GM12878 (cell line): ENCODE measurements at regions not wholly inside any gene's neighbourhood (a gene's known extent, or its start where the extent isn't known, plus 50 kb on each side); places are given as distances from the start of the nearest gene placed in this dataset.

Experiments used
- ATAC-seq: fragments of 200-7000 bp; cut with Tn5 transposase; 3 replicates; pipeline ENCODE4 v1.9.1; 2020; ENCODE audit warnings: mild to moderate bottlenecking, moderate library complexity
- BruUV-seq: library from RNA; stranded (reverse); fragments of 400-500 nt; replicated peaks from 2 replicates; lab custom pipeline; 2021; lab: Mats Ljungman, UMichigan
- CTCF ChIA-PET: fragments of 300-600 bp; sonication (Branson Sonifier 250); formaldehyde crosslinking; extraction: SDS; loops from one replicate; lab custom pipeline; 2021; ENCODE audit warnings: inconsistent platforms; lab: Yijun Ruan, JAX
- POLR2A ChIA-PET: fragments of 350-600 bp; formaldehyde crosslinking; extraction: SDS; loops from one replicate; lab custom pipeline; 2021; ENCODE audit warnings: inconsistent platforms; lab: Charles Lee
- RAD21 ChIA-PET: fragments of 300-600 bp; sonication (Branson Sonifier 250); formaldehyde crosslinking; loops from one replicate; lab custom pipeline; 2023; ENCODE audit warnings: antibody characterized with exemption; ENCODE audit not compliant: unreplicated experiment; lab: Charles Lee
- SMC1A ChIA-PET: fragments of 300-600 bp; sonication (Branson Sonifier 250); formaldehyde crosslinking; loops from one replicate; lab custom pipeline; 2023; ENCODE audit not compliant: unreplicated experiment, uncharacterized antibody; lab: Charles Lee
- DNase-seq: peaks from one replicate; pipeline ENCODE4 v3.0.0-alpha.2; 2011; ENCODE audit warnings: low read depth, low spot score
- FAIRE-seq: peaks from 3 replicates; lab custom pipeline; 2011; peaks lifted over from hg19 to GRCh38; lab: Jason Lieb, UNC
- H2AFZ ChIP-seq: 2 replicates; pipeline ENCODE4 v1.6.0; 2011; ENCODE audit warnings: low read depth, low read length, control low read depth; ENCODE audit not compliant: control insufficient read depth
- H3K27ac ChIP-seq: 2 replicates; pipeline ENCODE4 v1.5.1; 2011; ENCODE audit warnings: control low read depth; ENCODE audit not compliant: control insufficient read depth, insufficient read depth
- H3K27me3 ChIP-seq, 2 experiments: replicated peaks in 1 of 2; 2 replicates each; pipeline versions ENCODE4 v1.6.0 to v1.6.1; 2011; ENCODE audit warnings: low read length in 1 of 2; ENCODE audit not compliant: control insufficient read depth in 2 of 2, insufficient read depth in 2 of 2
- H3K36me3 ChIP-seq, 2 experiments: 2 replicates each; pipeline ENCODE4 v1.5.1; 2011; ENCODE audit warnings: low read length in 1 of 2; ENCODE audit not compliant: control insufficient read depth in 2 of 2, insufficient read depth in 2 of 2
- H3K4me1 ChIP-seq: 2 replicates; pipeline ENCODE4 v1.6.1; 2011; ENCODE audit warnings: mild to moderate bottlenecking, low read length, moderate library complexity, mixed read lengths; ENCODE audit not compliant: control insufficient read depth, insufficient read depth
- H3K4me2 ChIP-seq: 2 replicates; pipeline ENCODE4 v1.6.0; 2011; ENCODE audit warnings: control low read depth; ENCODE audit not compliant: control insufficient read depth, insufficient read depth
- H3K4me3 ChIP-seq: fragments of 200-600 bp; sonication (generic); 2 replicates; pipeline ENCODE4 v1.5.1; 2016
- H3K79me2 ChIP-seq: 2 replicates; pipeline ENCODE4 v1.6.0; 2011; ENCODE audit warnings: low read length; ENCODE audit not compliant: control insufficient read depth, insufficient read depth
- H3K9ac ChIP-seq: 2 replicates; pipeline ENCODE4 v1.8.0; 2011; ENCODE audit warnings: low read length, control low read depth, mixed read lengths; ENCODE audit not compliant: control insufficient read depth, insufficient read depth
- H3K9me3 ChIP-seq: replicated peaks from 3 replicates; pipeline ENCODE4 v1.5.1; 2011; ENCODE audit warnings: mild to moderate bottlenecking, low read length; ENCODE audit not compliant: control insufficient read depth, insufficient read depth
- H4K20me1 ChIP-seq: 2 replicates; pipeline ENCODE4 v1.6.0; 2011; ENCODE audit not compliant: control insufficient read depth, insufficient read depth
- NBN ChIP-seq: fragments of 450-650 bp; IDR thresholded peaks from 2 replicates; pipeline ENCODE4 v1.6.1; 2016
- POU2F2 ChIP-seq: IDR thresholded peaks from 3 replicates; pipeline ENCODE4 v1.6.1; 2011; ENCODE audit warnings: low read depth, mild to moderate bottlenecking, low read length, borderline replicate concordance
- RB1 ChIP-seq: fragments of 450-650 bp; formaldehyde crosslinking; IDR thresholded peaks from 2 replicates; pipeline ENCODE4 v1.6.1; 2017; ENCODE audit warnings: mild to moderate bottlenecking, borderline replicate concordance
- SP1 ChIP-seq: IDR thresholded peaks from one replicate; pipeline ENCODE4 v1.6.1; 2011; ENCODE audit warnings: low read depth, low read length
- ZNF207 ChIP-seq: fragments of 450-650 bp; IDR thresholded peaks from 2 replicates; pipeline ENCODE4 v1.6.1; 2014; ENCODE audit warnings: antibody characterized with exemption, mild to moderate bottlenecking, borderline replicate concordance
- WGBS: methylation state at CpG from one replicate; pipeline ENCODE4 v1.1.6; 2016; ENCODE audit warnings: low lambda C conversion rate; ENCODE audit not compliant: insufficient replicate concordance, insufficient coverage; ENCODE audit errors: missing lambda C conversion rate; 5-methylcytosine and 5-hydroxymethylcytosine counted together
- in situ Hi-C: fragments of 300-500 bp; cut with MboI; formaldehyde crosslinking; loops from 9 replicates; pipeline ENCODE4 v1.14.3; 2018; ENCODE audit warnings: mixed read lengths
- intact Hi-C: fragments of 100-400 bp; cut with micrococcal nuclease; formaldehyde crosslinking; loops from one replicate; pipeline ENCODE4 v1.14.2; 2022; ENCODE audit not compliant: unreplicated experiment
- TF ChIP-seq, protein P1 (sequence below): fragments of 450-650 bp; formaldehyde crosslinking; IDR thresholded peaks from 2 replicates; pipeline ENCODE4 v1.4.0; 2022; ENCODE audit warnings: mild to moderate bottlenecking, moderate library complexity
- TF ChIP-seq, protein P2 (sequence below): IDR thresholded peaks from 2 replicates; pipeline ENCODE4 v1.6.1; 2012; ENCODE audit warnings: mild to moderate bottlenecking, low read depth, low read length
- TF ChIP-seq, protein P3 (sequence below): IDR thresholded peaks from 2 replicates; pipeline ENCODE4 v1.6.1; 2011; ENCODE audit warnings: mild to moderate bottlenecking, low read depth, low read length, moderate library complexity; ENCODE audit not compliant: insufficient replicate concordance

- H3K4me3 ChIP-seq: no peak overlapping the region
- H3K36me3 ChIP-seq: no peaks in the 10 kb centered on the region
- no peaks in the 10 kb centered on the region for H3K27me3 ChIP-seq
- no peak overlapping the region for H3K27ac ChIP-seq
- DNase-seq: no peak
- no peak overlapping the region for H3K4me2 ChIP-seq
- H3K4me1 ChIP-seq: no peaks in the 10 kb centered on the region
- in situ Hi-C loops: no loop called here
- H3K9me3 ChIP-seq: no peaks in the 10 kb centered on the region
- no peak overlapping the region for H2AFZ ChIP-seq
- RAD21 ChIA-PET: no interaction called here
- 6% methylated on average over 2 of the region's 2 CpGs for WGBS
- POLR2A ChIA-PET: no interaction called here
- no peak overlapping the region for H3K9ac ChIP-seq
- no peaks in the 10 kb centered on the region for H4K20me1 ChIP-seq
- intact Hi-C loops: no loop called here
- ATAC-seq: no peak
- FAIRE-seq: no peak
- no peaks in the 10 kb centered on the region for H3K79me2 ChIP-seq
- CTCF ChIA-PET: no interaction called here
- SMC1A ChIA-PET: no interaction called here
- BruUV-seq: no TSS peak
- TF ChIP-seq, protein P1, sequence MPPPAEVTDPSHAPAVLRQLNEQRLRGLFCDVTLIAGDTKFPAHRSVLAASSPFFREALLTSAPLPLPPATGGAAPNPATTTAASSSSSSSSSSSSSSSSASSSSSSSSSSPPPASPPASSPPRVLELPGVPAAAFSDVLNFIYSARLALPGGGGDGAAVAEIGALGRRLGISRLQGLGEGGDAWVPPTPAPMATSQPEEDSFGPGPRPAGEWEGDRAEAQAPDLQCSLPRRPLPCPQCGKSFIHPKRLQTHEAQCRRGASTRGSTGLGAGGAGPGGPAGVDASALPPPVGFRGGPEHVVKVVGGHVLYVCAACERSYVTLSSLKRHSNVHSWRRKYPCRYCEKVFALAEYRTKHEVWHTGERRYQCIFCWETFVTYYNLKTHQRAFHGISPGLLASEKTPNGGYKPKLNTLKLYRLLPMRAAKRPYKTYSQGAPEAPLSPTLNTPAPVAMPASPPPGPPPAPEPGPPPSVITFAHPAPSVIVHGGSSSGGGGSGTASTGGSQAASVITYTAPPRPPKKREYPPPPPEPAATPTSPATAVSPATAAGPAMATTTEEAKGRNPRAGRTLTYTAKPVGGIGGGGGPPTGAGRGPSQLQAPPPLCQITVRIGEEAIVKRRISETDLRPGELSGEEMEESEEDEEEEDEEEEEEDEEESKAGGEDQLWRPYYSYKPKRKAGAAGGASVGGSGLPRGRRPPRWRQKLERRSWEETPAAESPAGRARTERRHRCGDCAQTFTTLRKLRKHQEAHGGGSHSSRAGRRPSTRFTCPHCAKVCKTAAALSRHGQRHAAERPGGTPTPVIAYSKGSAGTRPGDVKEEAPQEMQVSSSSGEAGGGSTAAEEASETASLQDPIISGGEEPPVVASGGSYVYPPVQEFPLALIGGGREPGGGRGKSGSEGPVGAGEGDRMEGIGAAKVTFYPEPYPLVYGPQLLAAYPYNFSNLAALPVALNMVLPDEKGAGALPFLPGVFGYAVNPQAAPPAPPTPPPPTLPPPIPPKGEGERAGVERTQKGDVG (CRISPR knock-in tag): no peak
- TF ChIP-seq RB1: no peak
- TF ChIP-seq SP1: no peak
- no peak for TF ChIP-seq ZNF207
- TF ChIP-seq, protein P2, sequence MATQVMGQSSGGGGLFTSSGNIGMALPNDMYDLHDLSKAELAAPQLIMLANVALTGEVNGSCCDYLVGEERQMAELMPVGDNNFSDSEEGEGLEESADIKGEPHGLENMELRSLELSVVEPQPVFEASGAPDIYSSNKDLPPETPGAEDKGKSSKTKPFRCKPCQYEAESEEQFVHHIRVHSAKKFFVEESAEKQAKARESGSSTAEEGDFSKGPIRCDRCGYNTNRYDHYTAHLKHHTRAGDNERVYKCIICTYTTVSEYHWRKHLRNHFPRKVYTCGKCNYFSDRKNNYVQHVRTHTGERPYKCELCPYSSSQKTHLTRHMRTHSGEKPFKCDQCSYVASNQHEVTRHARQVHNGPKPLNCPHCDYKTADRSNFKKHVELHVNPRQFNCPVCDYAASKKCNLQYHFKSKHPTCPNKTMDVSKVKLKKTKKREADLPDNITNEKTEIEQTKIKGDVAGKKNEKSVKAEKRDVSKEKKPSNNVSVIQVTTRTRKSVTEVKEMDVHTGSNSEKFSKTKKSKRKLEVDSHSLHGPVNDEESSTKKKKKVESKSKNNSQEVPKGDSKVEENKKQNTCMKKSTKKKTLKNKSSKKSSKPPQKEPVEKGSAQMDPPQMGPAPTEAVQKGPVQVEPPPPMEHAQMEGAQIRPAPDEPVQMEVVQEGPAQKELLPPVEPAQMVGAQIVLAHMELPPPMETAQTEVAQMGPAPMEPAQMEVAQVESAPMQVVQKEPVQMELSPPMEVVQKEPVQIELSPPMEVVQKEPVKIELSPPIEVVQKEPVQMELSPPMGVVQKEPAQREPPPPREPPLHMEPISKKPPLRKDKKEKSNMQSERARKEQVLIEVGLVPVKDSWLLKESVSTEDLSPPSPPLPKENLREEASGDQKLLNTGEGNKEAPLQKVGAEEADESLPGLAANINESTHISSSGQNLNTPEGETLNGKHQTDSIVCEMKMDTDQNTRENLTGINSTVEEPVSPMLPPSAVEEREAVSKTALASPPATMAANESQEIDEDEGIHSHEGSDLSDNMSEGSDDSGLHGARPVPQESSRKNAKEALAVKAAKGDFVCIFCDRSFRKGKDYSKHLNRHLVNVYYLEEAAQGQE: no peak
- TF ChIP-seq, protein P3, sequence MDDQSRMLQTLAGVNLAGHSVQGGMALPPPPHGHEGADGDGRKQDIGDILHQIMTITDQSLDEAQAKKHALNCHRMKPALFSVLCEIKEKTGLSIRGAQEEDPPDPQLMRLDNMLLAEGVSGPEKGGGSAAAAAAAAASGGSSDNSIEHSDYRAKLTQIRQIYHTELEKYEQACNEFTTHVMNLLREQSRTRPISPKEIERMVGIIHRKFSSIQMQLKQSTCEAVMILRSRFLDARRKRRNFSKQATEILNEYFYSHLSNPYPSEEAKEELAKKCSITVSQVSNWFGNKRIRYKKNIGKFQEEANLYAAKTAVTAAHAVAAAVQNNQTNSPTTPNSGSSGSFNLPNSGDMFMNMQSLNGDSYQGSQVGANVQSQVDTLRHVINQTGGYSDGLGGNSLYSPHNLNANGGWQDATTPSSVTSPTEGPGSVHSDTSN: no peak
- no peak for TF ChIP-seq POU2F2
- no peak for TF ChIP-seq NBN
Measured at GRCh38 chr9:78533500-78533899, 236.6 kb downstream of the PSAT1 start.
